Peyer's patch (tissue), 4 donors: ENCODE measurements at regions not wholly inside any gene's neighbourhood (a gene's known extent, or its start where the extent isn't known, plus 50 kb on each side); places are given as distances from the start of the nearest gene placed in this dataset.
"Not testable (repeated sequence)": the region's sequence is repeated elsewhere in the genome, so short reads cannot be mapped to it uniquely, and the experiment has no call there.

Experiments
- DNase-seq, 3 donors: peaks; one replicate each; pipeline ENCODE4 v3.0.0-alpha.2; 2017 to 2019
- H3K27ac ChIP-seq, 4 donors: fragments of 200-600 bp; sonication (generic); one replicate each; pipeline ENCODE4 v1.5.1; 2016 to 2019
- H3K27me3 ChIP-seq, 2 donors: fragments of 200-600 bp; sonication (generic); one replicate each; pipeline ENCODE4 v1.5.1; 2019
- H3K36me3 ChIP-seq, 3 donors: fragments of 200-600 bp; sonication (generic); one replicate each; pipeline ENCODE4 v1.5.1; 2016 to 2019
- H3K4me1 ChIP-seq, 4 donors: fragments of 200-600 bp; sonication (generic); one replicate each; pipeline ENCODE4 v1.5.1; 2016 to 2019
- H3K4me3 ChIP-seq, 4 donors: fragments of 200-600 bp; sonication (generic); 1 replicate in 3 of 4; 2 replicates in 1 of 4; pipeline ENCODE4 v1.5.1; 2016 to 2019; ENCODE audit warnings: mild to moderate bottlenecking in 1 of 4
- H3K9me3 ChIP-seq, 4 donors: fragments of 200-600 bp; sonication (generic); one replicate each; pipeline ENCODE4 v1.5.1; 2016 to 2019; ENCODE audit warnings: mild to moderate bottlenecking in 1 of 4
- POLR2A ChIP-seq, 2 donors: fragments of 450-650 bp; IDR thresholded peaks; one replicate each; pipeline ENCODE4 v1.5.1; 2017; ENCODE audit warnings: antibody characterized with exemption in 2 of 2, mild to moderate bottlenecking in 2 of 2, moderate library complexity in 2 of 2
- TF ChIP-seq, protein P1 (sequence below), 6 experiments: fragments of 450-650 bp in 4 of 6; fragments of 200-600 bp in 2 of 6; sonication (generic) in 1 of 6; IDR thresholded peaks; one replicate each; pipeline ENCODE4 v1.5.1; 2017 to 2019; ENCODE audit warnings: antibody characterized with exemption in 6 of 6, mild to moderate bottlenecking in 3 of 6, moderate library complexity in 1 of 6

DNA sequence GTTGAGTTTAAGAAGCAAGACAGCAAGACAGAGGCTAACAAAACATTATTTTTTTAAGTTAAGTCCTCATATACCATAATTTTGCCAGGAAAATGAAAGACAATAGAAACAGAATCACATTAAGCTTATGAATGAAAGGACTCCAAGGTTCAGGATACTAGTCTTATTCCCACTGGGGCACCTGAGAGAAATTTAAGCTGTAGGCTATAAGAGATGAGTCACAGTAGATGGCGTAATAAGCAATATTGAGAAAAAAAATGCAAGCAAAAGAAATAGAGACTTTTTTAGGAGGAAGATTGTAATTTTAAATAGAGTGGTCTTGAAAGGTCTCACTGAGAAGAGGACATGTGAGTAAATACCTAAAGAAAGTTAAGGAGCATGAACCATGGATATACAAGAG, 57.1 kb upstream of the KIF2B start:
- no peak overlapping the region for H3K4me3 ChIP-seq
- TF ChIP-seq, protein P1, sequence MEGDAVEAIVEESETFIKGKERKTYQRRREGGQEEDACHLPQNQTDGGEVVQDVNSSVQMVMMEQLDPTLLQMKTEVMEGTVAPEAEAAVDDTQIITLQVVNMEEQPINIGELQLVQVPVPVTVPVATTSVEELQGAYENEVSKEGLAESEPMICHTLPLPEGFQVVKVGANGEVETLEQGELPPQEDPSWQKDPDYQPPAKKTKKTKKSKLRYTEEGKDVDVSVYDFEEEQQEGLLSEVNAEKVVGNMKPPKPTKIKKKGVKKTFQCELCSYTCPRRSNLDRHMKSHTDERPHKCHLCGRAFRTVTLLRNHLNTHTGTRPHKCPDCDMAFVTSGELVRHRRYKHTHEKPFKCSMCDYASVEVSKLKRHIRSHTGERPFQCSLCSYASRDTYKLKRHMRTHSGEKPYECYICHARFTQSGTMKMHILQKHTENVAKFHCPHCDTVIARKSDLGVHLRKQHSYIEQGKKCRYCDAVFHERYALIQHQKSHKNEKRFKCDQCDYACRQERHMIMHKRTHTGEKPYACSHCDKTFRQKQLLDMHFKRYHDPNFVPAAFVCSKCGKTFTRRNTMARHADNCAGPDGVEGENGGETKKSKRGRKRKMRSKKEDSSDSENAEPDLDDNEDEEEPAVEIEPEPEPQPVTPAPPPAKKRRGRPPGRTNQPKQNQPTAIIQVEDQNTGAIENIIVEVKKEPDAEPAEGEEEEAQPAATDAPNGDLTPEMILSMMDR (IDR thresholded peaks at IDR 0.05): no peak
- TF ChIP-seq POLR2A (IDR thresholded peaks at IDR 0.05): no peak
- H3K36me3 ChIP-seq: no peaks in the 10 kb centered on the region
- no peaks in the 10 kb centered on the region for H3K27me3 ChIP-seq
- H3K27ac ChIP-seq: no peak overlapping the region
- no peaks in the 10 kb centered on the region for H3K4me1 ChIP-seq
- DNase-seq: no peak
- H3K9me3 ChIP-seq: no peaks in the 10 kb centered on the region

DNA sequence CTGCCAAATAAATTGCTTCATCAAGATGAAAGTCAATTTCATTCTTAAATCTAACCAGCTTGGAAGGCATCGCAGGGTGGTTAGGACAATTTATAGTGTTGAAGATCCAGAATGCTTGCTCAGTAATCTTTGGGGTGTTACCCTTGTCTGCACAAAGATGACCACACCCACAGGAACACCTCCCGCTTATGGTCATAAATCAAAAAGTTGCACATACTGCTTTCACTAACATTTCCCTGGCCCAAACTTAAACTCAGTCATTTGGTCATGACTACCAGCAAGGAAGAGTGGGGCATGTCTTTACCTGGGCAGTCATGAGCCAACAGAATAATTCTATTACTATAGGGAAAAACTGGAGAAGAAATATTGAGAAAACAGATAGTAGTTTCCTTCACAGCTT, 57.6 kb upstream of the KIF2B start:
- no peak for DNase-seq
- Histone ChIP-seq H3K4me1 (no peaks in the 10 kb centered on the region), H3K27me3 (no peaks in the 10 kb centered on the region), H3K36me3 (no peaks in the 10 kb centered on the region), H3K4me3 (no peak overlapping the region), H3K27ac (no peak overlapping the region), H3K9me3 (no peaks in the 10 kb centered on the region)
- TF ChIP-seq POLR2A (IDR thresholded peaks at IDR 0.05): no peak
- TF ChIP-seq, protein P1 (IDR thresholded peaks at IDR 0.05): no peak

DNA sequence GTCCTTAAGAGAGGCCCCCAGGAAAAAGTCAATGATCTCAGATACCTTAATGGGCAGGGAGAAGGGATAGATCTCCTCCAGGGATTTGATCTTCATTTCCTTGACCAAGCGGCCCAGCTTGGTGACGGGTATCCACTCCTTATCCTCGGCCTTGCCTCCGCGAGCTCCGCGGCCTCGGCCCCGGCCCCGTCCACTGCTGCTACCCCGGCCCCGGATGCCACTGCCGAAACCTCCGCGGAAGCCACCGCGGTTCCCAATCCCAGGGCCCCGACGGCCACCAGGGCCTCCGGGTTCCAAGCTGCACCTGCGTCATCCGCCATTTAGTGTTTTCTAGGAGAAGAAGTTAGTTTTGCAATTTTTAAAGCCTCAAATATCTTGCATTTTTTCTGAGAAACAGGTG, 65.2 kb upstream of the KIF2B start:
- TF ChIP-seq POLR2A (IDR thresholded peaks at IDR 0.05): no peak
- TF ChIP-seq, protein P1 (IDR thresholded peaks at IDR 0.05): no peak
- Histone ChIP-seq H3K27me3 (no peaks in the 10 kb centered on the region), H3K27ac (no peak overlapping the region), H3K4me1 (no peaks in the 10 kb centered on the region), H3K9me3 (peaks cover 0 to 4% (median 0%) of the 10 kb centered on the region in 4 donors), H3K4me3 (no peak overlapping the region), H3K36me3 (no peaks in the 10 kb centered on the region)
- DNase-seq: no peak

DNA sequence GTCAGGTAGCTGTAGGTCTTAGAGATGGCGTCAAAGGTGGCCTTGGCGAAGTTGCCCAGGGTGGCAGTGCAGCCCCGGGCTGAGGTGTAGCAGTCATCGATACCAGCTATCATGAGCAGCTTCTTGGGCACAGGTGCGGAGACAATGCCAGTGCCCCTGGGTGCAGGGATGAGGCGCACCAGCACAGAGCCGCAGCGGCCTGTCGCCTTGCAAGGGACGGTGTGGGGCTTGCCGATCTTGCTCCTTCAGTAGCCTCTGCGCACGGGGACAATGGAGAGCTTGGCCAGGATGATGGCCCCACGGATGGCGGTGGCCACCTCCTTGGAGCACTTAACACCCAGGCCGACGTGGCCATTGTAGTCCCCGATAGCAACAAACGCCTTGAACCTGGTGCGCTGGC, 65.6 kb upstream of the KIF2B start:
- H3K9me3 ChIP-seq, H3K4me3 ChIP-seq, H3K27ac ChIP-seq, H3K27me3 ChIP-seq, DNase-seq, H3K4me1 ChIP-seq, H3K36me3 ChIP-seq: not testable (repeated sequence)

DNA sequence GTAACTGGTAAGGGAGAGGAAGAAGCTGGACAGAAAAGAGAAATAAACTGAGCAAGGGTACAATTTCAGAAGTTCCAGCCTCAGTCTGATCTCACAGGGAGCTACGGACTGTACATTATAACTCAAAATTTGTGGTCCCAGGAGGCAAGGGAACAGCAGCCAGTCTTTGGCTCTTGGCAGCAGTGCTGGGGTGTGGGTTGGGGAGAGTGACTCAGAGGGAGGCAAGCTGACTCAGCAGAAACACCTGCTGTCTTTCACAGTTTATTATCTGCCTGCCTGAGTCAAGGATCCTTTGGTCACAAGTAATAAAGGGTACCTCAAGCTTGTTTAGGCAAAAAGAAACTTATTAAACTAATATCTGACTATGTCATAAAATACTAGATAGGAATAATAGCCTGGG, 73.5 kb upstream of the KIF2B start:
- no peak overlapping the region for H3K4me3 ChIP-seq
- TF ChIP-seq, protein P1 (IDR thresholded peaks at IDR 0.05): no peak
- no peak for TF ChIP-seq POLR2A (IDR thresholded peaks at IDR 0.05)
- no peaks in the 10 kb centered on the region for H3K36me3 ChIP-seq
- no peak overlapping the region for H3K27ac ChIP-seq
- no peaks in the 10 kb centered on the region for H3K4me1 ChIP-seq
- DNase-seq: no peak
- H3K27me3 ChIP-seq: no peaks in the 10 kb centered on the region
- H3K9me3 ChIP-seq: no peaks in the 10 kb centered on the region

DNA sequence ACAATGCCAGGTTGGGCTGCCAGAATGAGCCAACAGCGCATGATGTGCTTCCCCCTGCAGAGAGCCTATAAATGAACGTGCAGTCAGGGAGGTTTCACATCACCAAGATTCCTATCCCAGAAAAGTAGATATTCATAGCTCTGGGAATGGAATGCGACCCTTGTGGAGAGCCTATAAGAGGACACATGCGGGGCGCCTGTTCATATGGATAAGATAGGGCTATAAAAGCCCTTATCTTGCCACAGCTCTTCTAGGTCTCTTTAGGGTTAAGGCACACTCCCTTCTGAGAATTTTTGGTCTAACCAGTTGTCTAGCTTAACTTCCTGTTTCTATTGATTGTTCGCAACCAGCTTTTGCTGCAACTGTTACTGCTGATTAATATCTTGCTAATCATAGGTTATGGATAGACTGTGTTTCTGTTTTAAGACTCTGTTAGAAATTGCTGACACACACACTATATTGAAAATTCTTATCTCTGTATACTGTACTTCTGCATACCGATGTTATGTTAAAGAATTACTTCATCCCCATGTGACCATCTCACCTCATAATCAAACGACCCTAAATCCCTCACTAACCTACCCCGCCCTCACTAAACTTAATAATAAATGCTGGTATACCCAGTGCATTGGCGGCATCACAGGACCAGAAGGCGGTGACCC, 74.4 kb upstream of the KIF2B start:
- not testable (repeated sequence) for H3K9me3 ChIP-seq, H3K4me1 ChIP-seq, H3K36me3 ChIP-seq, H3K27me3 ChIP-seq, H3K4me3 ChIP-seq, H3K27ac ChIP-seq, DNase-seq

DNA sequence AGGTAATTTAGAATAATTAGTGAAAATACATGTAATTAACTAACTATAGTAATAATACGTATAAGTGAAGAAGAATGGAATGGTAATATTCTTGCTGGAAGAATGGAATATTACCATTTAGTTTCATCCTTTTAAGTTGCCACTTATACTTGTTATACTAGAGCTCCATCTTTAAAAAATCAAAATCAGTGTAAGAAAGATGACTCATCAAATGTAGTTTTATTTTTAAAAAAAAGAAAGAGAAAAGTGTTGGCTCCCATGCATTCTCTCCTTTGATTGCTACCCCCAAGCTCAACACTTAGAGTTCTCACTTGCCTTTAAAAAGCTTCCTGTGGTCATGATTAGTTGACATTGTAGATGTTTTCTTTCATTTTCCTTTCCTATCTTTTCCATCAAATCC, 82.4 kb upstream of the KIF2B start:
- Histone ChIP-seq H3K9me3 (no peaks in the 10 kb centered on the region), H3K4me1 (no peaks in the 10 kb centered on the region), H3K27me3 (no peaks in the 10 kb centered on the region), H3K4me3 (no peak overlapping the region), H3K27ac (no peak overlapping the region), H3K36me3 (no peaks in the 10 kb centered on the region)
- no peak for TF ChIP-seq POLR2A (IDR thresholded peaks at IDR 0.05)
- TF ChIP-seq, protein P1 (IDR thresholded peaks at IDR 0.05): no peak
- DNase-seq: no peak
